Muscle of arm (tissue), 1 donor: ENCODE measurements at regions not wholly inside any gene's neighbourhood (a gene's known extent, or its start where the extent isn't known, plus 50 kb on each side); places are given as distances from the start of the nearest gene placed in this dataset.
"Not testable (repeated sequence)": the region's sequence is repeated elsewhere in the genome, so short reads cannot be mapped to it uniquely, and the experiment has no call there.

Experiments used
- DNase-seq: peaks from one replicate; pipeline ENCODE4 v3.0.0-alpha.2; 2013

DNA sequence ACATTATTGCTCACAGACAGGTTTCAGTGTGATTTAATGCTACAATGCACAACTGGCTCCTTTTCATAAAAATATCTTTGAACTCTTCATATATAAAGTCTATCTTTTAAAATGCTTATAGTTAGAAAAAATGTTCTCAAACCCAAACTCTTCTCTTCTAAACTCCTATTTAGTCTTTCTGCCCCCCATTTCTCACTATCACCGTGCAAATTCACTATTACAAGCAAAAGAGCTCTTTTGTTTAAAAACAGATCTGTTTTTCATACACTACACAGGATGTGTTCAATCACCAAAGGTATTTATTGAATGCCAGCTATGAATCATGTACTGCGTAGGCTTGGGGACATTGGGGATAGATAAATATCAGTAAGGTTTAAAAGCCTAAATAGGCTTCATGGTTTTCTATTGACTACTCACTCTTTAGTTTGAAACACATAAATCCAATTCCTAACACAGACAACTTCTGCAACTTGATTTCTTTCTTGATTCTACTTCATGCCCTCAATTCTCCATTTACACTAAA is 692.3 kb downstream of the C12orf50 start:
- DNase-seq, result no peak

DNA sequence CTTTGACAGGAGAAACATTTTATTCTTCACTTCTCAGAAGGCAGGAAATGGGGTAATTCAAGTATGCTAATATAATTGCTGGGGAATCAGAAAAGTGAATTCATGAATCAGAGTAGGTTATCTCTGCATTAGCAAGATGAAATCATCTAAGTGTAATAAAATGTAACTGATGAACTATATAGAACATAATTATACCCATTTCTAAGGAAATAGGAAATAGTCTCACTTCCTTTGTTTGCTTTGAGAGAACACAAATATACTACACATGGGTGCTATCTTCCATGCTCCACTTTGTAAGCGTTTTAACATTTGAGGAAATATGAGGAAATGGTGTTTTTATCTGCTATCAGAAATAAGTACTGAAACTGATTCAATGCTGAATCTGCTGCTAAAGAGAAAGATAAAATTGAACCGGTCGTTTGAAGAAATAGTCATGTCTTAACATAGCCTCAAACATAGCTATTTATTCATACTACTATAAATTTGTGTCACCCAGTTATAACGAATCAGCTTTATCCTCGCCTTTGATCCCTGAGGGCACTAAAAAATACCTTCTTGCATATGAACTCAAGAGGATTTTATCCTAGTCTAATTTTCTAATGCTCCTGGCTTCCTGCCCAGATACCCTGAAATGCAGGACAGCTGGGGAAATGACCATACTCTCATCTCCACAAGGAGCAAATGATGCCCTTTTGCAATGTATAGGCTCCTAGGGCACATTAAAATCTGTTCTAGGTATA is 696.0 kb downstream of the C12orf50 start:
- DNase-seq, result no peak

DNA sequence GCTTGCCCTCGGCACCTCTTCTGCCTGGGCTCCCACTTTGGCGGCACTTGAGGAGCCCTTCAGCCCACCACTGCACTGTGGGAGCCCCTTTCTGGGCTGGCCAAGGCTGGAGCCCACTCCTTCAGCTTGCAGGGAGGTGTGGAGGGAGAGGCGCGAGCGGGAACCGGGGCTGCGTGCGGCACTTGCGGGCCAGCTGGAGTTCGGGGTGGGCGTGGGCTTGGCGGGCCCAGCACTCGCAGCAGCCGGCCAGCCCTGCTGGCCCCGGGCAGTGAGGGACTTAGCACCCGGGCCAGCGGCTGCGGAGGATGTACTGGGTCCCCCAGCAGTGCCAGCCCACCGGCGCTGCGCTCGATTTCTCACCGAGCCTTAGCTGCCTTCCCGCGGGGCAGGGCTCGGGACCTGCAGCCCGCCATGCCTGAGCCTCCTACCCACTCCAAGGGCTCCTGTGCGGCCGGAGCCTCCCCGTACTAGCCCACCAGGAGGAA is 699.1 kb downstream of the C12orf50 start:
- DNase-seq, result not testable (repeated sequence)

DNA sequence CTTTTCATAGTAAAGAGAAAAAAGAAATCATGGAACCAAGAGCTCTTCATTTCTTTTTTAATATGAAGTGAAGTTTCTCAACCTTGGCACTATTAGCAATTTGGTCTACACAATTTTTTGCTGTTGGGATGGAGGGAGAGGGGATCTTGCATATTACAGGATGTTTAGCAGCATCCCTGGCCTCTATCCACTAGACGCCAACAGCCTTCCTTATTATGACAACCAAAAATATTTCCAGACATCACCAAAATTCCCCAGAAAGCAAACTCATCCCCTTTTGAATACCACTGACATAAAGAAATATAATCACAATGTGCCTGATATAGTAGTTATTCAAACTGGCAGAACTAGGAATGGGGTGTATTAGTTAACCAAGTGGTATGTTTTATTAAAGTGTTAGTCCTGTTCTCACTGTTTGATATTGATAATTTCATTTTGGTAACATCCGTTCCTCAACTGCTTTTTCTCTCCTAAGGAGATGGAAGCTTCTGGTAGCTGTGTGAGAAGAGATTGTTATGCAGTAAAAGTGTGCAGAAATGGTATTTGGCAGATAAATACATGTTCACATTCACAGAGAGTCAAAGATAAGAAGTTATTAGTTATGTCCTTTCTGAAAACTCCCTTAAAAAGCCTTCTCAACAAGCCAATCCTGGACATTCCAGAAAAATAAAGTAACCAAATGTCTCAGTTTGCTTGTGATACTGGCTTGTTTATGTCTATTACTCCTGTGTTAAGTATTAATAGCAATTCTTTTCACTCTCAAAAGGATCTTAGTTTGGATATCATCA is 699.9 kb downstream of the C12orf50 start:
- no peak for DNase-seq

DNA sequence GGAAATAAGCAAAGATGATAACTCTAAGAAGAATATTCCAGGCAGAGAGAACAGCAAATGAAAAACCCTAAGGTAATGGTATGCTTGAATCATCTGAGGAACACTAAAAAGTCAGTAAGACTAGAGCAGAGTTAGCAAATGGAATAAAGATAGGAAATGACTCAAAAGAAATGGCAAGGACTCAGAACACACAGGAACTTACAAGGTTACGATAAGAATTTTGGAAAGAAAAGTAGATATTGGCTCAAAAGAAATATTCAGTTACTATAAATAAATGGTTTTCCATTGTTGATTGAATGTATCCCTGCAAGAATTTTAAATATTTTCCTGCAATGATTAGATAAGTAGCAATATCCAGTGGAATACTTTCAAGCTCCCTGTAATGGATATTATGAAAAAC is 705.8 kb downstream of the C12orf50 start:
- DNase-seq, result no peak

DNA sequence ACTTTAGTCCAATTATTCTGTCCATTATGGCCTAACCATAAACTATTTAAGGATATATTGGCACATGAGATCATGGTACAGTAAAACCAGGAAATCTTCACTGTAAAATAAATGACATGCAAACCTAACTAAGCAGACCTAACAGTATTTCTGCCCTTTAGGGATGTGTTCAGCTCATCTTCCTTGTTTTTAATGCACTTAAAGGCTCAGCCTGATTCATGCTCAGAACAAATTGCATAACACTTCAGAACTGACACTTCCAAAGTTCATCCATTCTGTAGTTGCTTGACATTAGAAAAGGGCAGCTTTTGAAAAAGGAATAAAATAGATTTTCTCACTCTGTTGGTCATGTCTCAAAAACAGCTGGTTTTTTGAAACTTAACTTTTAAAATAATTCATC is 708.5 kb downstream of the C12orf50 start:
- no peak for DNase-seq

DNA sequence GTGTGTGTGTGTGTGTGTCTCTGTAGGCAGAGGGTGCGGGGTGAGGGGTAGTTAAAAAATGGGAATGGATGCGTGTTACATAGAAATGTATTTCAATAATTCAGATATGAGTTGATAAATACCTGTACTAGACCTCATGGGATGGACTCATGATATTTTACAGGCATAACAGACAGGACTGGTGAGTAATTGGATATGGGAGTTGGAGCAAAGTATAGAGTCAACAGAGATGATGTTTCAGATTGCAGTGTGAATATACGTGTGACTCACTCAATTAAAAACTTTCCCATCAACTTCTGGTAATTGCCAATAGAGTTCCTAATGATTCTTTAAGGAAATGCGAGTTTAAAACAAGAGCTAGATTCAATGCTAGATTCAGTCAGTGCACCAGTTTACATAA is 711.9 kb downstream of the C12orf50 start:
- no peak for DNase-seq

DNA sequence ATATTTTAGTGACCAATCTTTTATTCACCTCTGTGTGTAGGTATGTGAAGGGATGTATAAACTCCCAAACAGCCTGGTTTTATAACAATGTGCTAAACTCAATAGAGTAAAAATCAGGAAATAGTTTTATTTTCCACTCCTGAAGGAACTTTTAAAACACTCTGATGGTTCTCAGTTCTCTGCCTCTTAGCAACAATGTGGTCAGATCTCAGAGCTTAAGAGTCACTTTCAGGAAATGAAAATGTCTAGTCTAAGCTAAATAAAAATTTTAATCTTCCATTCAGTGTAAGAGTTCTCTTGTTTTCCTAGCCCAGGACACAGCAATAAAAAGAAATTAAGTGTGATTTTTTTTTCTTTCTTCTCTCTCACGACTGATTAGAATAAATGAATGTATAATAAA is 718.0 kb downstream of the C12orf50 start:
- DNase-seq, result no peak

DNA sequence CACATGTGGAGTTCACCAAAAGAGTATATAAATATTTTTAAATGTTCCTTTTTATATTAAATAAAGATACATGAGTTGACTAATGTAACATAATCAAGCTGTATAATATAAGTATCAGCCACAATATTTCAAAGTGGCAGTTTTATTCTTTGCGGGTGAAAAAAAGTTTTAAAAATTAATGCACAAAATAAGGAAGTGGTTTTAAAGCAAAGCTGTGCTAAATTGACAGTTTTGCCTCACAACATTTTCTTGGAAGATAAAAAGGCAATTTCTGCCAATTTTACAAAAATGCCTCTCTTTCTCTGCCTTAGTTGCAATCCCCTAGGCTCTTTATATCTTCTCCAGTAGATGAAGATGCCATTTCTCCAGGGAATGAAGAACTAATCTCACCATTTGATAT is 719.1 kb downstream of the C12orf50 start:
- DNase-seq, result no peak

DNA sequence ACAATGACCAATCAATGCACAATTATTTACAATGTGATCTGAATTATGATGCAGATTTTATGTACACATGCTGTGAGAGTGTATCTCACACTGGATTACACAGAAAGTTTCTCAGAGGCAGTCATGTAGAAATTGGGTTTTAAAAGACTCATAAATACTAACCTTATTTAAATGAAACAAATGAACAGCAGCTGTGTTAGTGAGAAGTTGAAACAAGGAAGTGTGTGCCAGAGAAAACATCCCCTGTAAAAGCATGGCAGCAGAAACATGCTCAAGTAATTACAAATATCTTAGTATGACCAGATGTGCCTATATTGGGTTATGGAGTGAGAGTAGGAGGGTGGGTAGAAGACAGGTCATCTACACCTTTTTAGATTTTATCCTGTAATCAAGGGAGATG is 723.7 kb downstream of the C12orf50 start:
- DNase-seq, result no peak

DNA sequence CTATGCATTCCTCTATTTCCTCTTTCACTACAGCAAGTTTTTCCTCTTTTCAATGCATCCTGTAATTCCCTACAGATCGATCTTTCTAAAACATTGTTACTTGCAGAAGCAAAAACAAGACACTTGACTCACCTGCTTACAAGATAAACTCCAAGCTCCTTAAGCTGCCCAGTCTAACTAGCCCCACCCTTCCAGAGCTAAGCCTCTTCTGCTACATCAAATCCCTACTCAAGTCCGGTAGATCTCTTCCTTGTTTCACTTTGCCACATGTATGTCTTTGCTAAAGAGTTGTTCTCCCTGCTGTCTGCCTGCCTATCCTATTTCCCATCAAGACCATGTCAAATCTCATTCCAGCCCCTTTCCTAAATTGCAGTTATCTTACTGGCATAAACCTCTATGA is 724.8 kb downstream of the C12orf50 start:
- no peak for DNase-seq

DNA sequence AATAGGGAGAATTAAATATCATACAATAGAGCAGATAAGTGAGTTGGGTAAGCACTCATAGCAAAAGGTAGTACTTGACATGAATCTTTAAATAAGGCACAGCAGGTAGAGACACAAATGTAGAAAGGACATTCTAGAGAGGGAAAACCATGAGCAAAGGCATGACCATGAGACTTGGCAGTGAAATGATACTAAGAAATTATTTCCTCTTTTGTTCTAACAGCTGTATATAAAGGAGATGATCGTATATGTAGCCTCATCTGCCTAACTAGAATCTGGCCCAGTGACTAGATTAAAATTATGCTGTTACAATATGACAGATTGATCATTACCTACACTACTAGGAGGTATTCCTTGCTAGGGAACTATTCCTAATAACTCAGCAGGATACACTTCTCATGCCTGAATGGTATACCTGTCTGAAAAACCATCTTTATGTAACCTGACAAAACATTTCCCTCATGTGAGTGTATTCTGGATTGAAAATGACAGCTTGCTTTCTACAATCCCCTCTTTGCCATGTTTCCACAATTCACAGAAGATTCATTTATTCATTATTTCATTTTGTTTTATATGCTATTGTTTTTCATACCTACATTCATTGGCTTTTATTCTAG is 725.7 kb downstream of the C12orf50 start:
- DNase-seq, result no peak

DNA sequence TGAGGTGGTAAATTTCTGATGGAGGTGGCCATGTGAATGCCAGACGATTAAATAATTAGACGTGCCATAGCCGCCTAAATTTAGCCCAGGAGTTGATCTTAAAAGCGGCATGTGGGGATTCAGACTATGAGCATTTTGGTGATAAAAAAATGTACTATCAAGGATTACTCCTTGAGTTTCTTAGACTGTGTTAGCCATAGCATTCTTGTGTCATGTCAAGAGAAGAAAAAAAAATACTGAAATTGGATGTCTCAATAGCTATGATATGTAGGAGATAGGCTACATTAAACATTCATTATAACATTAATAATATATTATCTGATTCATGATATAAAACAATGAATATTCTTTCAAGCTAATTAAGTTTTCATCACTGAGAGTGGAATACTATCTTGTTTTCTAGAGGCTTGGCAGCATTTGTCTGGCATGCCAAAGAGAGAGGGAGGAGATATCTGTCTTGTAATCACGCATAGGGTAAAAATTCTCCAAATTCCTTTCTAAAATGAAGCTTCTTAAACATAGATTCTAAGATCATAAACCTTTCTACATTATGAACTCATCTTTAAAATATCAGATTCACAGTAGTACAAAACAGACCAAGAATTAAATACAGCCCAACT is 727.0 kb downstream of the C12orf50 start:
- no peak for DNase-seq

DNA sequence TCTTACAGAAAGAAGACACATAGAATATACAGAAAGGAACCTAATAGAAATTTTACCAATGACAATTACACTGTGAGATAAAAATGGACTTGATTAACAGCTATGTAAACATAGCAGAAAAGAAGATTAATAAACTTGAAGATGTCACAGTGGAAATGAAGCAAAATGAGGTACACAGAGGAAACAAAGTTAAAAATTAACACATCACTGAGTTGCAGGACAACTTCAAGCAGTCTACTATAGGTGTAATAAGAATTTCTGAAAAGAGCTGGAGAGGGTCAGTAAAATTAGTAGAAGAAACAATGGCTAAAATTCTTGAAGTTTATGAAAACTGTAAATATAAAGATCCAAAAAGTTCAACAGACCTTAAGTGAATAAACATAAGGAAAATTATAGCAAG is 738.7 kb downstream of the C12orf50 start:
- no peak for DNase-seq

DNA sequence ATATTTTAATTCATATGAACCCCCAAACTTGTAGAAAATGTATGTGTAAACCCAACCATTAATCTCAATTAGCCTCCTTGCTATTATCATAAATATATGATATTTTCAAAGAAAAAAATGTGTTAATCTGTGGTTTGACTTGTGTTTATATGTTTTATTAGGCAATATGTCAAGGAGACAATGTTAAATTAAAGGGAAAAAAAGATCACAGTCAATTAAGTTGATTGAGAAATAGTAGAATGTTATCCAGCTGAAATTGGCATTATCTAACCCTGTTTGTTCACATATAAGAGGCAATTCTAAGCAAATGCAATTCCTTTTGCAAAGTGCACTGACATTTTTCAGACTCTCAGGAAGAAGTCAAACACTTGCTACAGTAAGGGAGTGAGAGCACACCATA is 745.3 kb downstream of the C12orf50 start:
- DNase-seq, result no peak

DNA sequence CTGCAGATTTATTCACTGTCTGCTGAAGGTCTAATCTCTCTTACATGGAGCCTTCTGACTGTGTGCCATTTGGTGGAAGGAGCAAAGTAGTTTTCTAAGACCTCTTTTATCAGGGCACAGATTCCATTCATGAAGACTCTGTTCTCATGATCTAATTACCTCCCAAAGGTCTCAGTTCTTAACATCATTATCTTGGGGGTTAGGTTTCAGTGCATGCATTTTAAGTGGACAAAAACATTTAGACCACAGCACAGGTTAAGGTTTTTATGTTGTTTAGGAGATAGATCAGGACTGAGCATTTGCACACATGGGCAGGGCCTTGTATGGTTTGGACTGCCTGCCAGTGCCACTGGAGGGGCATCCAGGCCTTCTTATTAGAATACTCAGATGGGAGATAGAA is 746.1 kb downstream of the C12orf50 start:
- no peak for DNase-seq

DNA sequence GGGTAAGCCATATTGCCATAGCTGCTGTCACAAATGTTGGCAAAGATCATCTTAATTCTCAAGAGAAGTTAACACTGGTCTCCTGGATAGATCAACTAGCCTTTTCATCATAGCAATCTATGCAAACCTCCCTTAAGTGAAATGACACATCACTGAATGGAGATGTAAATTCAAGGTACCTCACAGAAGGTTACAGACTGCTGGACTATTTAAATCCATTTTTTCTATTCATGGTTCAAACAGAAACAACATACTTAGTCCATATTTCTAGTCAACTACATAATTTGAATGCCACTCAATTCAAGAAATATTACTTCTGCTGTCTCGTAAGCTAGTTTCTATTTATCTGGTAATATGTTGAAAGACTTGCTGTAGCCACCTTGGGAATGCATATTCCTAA is 748.3 kb downstream of the C12orf50 start:
- DNase-seq, result no peak

DNA sequence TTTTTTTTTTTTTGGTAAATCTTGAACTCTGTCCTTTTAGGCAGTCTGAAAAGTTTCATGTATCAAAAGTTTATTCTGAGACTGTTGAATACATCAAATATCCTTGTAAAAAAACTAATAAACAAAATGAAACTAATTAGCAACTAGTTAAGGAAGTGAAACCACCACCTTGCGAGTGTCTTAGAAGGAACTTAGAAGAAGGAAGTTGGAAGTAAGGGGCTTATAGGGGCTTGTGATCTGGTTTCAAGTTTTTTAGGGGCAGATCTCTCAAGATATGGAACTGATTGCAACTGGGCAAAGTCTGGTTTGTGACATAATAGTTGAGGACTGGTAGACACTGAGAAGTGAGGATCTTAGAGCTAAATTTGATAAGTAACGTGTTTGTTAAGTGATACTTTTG is 748.8 kb downstream of the C12orf50 start:
- no peak for DNase-seq

DNA sequence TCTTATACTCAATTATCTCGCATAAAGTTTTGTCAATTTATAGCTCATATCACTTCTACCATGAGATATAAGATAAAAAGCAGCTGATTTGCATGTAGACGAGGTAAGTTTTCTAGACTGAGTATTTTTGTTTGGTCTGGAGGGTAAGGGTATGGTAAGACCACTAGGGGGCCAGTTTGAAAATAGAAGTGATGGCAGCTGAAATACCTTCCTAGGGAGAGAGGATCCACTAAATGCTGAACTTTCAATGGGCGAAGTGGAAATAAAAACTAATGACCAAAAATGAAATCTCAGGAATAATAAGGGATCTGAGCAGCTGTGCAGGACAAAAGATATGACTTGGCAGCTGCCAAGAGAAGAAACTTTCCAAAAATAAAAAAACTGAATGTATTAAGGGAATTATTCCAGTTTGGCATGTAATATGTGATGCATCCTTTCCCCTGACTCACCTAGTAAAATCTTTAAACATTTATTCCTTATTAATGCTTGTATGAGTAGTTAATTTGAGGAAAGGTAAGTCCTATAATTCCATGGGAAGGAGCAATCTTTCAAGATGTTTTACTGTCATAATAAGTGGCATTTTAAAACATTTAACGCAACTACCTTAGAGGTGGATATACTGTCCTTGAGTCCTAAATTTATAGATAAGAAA is 754.5 kb downstream of the C12orf50 start:
- DNase-seq, result no peak

DNA sequence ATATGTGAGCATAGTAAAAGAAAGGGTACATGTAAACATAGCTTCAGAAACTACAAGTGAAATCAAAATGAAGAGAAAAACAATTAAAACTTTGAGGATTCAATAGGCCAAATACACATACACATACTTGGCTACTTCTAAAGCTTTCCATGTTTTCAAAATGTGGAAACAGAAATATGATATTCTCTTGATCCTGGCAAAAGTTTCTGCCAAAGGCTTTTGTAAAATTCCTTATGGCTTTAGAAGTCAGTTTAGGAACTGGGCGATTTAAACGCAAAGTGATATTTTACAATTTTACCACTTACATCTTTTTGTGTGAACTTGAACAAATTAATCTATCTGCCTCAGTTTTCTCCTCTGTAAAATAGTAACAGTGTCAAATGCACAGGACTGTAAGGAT is 756.4 kb downstream of the C12orf50 start:
- peak; percentile 33 for DNase-seq

DNA sequence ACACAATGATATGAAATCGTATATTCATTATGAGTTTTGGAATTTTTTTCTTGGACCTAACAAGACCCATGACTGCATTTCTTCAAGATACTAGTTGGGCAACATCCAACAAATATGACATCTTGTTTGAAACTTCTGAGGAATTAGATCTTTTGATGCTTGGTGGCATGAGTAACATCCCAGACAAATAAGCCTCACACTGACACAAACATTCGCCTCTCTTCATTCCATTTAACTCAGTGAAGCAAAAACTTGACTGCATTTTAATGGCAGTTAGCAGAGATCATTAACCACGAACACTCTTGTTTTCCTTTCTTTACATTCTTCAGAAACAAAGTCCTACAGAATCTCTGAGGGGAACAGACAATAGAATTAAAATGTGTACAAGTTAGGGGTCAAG is 758.3 kb downstream of the C12orf50 start:
- no peak for DNase-seq

DNA sequence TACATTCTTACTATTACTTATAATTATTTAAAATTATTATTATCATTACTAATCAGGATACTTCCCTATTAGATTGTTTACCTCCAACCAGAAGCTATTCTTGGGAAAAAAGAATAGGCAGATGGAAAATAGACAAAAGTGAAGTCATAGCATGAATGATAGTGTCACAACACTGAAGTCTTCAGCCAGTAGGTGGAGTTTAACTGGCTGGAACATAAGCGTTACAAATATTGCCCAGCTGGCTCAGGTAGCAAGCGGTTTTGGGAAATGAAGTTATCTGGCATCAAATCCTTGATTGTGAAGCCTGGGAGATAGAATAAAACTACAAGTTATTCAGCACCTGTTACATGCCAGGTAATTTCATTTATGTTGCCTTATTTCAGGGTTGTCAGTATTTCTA is 762.9 kb downstream of the C12orf50 start:
- peak; percentile 37 for DNase-seq
